GOT3 (cell line): ENCODE measurements at regions not wholly inside any gene's neighbourhood (a gene's known extent, or its start where the extent isn't known, plus 50 kb on each side); places are given as distances from the start of the nearest gene placed in this dataset.
A peak's percentile ranks its signal among the peaks of the same experiment; 100 is the strongest.

Source experiments
- DNase-seq: peaks from one replicate; lab custom pipeline; 2025; ENCODE audit warnings: mixed read lengths; lab: John Stamatoyannopoulos, UW

DNA sequence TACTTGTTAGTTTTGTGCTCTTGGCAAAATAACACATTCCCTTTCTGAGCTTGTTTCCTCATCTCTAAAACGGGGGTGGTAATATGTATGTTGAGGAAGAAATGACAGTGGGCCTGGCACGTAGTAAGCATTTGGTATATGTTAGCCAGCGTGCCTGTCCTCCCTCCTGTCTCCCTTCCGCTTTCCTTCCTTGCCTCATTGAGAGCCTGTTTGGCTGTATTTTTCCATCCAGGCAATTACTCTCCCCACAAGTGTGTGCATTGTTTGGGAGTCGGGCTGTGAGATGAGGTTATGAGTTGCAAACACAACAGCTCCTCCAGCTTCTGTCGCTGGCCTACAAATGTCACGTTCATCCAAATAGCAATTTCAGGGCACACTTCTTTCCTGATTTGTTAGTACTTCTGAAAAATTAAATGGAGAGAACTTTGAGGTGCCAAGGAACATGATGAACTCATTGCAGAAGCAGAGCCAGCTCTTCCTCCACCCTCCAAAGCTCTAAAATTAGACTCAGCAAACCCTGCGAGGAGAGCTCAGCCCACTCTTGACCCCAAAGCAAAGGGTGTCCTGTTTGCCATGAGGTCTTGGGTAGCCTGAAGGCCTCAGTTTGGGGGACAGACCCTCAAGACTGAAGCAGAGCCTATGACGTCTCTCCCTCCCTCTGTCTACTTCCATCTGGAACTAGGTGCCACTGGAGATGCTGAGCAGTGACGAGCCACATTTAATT lies 50.7 kb upstream of the TOX2 start:
- no peak for DNase-seq

DNA sequence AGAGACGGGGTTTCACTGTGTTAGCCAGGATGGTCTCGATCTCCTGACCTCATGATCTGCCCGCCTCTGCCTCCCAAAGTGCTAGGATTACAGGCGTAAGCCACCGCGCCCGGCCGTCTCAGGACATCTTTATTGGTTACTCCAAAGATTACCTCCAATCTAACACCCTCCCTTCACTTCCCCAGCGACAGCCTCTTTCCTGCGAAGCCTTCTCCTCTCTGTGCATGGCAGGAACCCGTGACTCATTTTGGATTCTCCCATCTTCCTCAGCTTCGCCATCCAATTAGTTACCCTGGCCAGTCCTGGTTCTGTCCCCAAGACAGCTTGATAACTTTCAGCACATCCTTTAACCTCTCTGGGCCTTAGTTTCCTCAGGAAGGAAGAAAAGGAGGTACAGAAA lies 51.3 kb upstream of the TOX2 start:
- no peak for DNase-seq

DNA sequence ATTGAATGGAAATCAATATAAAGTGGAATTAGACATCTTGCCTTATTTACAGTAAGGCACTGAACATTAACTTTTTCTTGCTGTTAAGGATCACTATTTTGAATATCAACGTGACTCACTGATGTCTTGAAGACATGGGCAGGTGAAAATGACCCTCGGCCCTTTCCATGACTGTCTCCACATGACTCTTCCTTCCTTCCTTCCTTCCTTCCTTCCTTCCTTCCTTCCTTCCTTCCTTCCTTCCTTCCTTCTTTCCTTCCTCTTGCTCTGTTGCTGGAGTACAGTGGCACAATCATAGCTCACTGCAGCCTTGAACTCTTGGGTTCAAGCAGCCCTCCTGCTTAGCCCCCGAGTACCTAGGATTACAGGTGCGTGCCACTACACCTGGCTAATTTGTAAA lies 52.2 kb upstream of the TOX2 start:
- DNase-seq = no peak

DNA sequence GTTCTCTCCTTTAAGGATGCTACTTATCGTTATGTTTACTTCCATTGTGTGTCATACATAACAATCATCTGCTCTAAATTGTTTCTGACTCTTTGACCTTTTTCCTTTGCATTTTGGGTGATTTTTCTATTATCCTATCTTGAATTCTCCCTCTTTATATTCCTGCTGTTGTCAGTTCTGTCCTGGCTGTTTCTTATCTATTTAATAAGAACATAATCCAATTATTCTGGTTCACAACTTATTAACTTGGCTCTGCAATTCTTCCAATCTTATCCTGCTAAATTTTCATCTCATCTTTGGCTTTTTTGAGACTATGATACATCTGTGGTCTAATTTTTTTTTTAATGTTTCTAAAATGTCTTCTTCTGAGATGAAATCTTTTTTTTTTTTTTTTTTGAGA lies 54.7 kb upstream of the TOX2 start:
- DNase-seq = no peak

DNA sequence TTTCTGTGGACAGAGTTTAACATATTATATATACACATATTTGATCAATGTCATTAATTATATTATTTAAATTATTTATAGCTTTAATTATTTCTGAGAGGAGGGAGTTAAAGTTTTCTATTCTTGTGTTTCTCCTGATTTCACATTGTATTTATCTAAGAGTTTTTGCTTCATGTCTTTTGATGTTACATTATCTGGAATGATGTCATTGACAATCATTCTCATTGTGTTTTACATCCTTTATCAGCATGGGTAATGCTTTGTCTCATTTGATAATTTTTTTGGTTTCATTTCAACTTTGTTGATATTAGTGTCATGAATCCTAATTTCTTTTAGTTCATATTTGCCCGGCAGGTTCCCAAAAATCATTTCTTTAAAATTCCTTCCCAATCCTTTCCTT lies 56.7 kb upstream of the TOX2 start:
- no peak for DNase-seq

DNA sequence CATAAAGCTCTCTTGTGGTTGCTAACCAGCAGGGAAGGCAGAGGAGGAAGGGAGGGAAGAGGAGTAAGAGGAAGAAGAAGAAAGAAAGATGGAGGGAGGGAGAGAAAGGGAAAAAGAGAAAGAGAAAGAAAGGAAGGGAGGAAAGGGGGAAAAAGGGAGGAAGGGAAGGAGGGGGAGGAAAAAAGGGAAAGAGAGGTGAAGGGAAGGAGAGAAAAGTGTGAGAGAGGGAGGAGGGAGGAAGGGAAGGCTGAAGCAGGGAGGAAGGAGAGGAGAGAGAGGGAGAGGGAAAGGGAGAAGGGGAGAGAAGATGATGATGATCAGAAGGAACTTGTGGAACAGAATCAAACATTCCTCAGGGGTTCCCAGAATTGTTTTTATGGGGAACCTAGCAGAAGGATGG lies 57.5 kb upstream of the TOX2 start:
- no peak for DNase-seq

DNA sequence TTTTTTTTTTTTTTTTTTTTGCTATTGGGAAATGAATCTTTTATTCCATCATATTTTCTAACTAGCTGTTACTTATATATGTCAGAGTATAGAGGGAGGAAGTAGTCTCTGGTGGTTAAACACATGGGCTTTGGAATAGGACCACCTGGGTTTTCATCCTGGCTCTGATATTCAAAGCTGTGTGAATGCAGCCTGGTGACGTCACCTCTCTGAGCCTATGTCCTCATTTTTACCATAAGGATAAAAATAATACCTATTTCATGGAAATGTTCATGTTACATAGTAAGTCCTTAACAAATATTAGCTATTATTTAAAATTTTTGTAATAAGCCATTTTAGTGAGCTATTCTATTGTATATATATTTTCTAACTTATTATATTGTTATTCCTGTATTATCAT lies 58.8 kb upstream of the TOX2 start:
- no peak for DNase-seq

DNA sequence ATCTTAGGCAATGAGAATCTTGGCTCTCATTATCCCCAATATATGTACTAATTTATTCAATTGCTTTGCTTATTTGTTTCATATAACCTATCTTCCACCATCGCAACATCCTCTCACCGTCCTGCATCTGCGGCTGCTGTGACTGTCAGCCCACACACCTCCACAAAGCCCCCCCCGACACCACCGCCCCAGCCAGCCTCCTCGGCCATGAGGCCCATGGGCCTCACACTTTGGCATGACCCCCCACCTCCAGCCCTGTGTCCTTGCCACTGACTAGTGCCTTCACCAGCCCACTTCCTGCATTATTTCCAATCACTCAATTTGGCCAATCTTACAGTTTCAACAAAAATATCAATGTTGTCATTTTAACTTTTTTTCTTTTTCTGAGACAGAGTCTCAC lies 60.7 kb upstream of the TOX2 start:
- no peak for DNase-seq

DNA sequence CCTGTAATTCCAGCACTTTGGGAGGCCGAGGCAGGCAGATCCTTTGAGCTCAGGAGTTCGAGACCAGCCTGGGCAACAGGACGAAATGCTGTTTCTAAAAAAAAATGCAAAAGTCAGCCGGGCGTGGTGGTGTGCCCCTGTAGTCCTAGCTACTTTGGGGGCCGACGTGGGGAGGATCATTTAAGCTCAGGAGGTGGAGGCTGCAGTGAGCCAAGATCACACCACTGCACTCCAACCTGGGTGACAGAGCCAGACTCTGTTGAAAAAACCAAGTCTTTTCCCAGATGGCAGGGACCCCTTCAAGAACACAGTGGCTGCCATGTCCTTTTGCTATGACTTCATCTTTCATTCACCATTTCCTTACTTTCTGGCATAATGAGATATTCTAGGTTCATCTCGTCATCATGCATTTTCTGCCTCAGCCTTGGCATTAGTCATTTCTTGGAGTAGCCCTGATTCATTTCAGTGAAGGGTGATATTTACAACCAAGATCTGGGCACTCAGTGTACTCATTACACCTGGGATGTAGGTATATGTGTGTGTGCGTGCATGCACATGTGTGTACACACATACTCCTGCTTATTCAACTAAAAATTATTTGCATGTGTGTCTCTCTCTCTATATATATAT lies 61.4 kb upstream of the TOX2 start:
- DNase-seq = no peak

DNA sequence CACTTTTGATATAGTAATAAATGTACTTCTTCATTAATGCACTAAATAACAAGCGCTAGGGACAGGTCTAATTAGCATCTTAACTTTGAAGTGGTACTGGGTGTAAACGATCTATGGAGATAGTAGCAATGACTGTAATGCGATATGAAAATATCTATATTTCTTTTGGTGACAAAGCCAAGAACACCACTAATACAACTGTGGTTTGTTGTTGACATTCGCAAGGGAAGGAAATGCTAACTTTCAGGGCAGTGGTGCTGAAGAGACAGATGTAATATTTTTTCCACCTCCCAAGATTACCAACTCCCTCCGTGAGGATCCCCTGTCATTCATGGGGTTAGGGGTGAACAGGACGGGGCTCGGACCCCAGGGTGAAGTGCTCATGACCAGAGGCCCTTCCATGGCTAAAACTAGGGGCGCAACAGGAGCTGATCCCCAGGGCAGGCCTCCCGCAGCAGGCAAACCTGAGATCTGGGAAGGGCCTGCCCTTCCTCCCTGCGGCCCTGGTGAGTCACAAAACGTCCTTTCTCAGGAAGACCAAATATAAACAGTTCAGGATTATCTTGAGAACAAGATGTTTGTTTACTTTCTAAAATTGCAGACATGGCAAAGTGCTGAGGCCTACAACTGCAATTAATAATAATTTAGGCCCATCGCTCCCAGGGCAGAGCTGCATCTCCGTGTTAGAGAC lies 65.0 kb upstream of the TOX2 start:
- DNase-seq = no peak

DNA sequence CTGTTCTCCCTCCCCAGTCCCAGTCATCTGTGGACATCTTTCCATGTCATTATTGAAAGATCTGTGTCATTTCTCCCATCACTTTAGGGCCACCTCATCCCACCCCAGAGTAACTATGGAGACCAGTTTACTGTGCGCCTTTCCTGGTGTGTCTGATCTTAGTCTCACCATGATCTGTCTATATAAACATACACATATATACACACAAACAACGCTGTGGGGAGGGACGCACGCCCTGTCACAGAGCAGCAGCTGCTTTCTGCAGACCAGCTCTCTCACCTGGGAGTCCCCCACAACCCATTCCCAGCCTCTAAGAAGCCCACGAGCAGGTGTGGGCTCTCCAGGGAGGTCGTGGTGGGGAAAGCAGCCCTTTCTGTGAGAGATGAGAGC lies 68.1 kb upstream of the TOX2 start:
- no peak for DNase-seq

DNA sequence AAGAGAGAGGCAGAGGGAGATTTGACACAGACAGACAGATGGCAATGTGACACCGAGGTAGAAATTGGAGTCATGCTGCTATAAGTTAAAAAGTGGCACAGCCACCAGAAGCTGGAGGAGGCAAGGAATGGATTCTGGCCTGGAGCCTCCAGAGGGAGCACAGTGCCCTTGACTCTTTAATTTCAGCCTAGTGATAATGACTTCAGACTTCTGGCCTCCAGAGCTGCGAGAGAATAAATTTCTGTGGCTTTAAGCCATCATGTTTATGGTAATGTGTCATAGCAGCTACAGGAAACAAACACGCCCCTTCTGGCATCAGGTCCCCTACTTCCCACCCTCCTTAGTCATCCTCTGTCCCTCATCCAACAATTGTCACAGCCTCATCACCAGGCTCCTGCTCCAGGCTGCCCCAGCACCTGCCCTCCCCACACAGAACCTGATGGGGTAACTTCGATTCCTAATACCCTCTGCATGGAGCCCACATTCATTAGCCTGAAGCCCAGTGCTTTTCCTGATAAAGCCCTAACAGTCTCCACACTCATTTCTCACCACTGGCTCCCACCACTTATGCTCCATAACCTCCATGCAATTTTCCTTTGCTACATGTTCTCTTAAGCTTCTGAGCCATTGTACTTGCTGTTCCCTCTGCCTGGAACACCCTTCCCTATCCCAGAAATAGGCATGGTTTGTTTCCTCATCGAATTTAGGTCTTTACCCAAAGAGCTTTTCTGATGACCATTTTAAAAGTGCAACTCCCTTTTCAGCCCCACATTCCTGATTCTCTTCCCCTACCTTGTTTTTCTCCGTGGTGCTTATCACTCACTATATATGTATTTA lies 69.7 kb upstream of the TOX2 start:
- peak; percentile 71 for DNase-seq

DNA sequence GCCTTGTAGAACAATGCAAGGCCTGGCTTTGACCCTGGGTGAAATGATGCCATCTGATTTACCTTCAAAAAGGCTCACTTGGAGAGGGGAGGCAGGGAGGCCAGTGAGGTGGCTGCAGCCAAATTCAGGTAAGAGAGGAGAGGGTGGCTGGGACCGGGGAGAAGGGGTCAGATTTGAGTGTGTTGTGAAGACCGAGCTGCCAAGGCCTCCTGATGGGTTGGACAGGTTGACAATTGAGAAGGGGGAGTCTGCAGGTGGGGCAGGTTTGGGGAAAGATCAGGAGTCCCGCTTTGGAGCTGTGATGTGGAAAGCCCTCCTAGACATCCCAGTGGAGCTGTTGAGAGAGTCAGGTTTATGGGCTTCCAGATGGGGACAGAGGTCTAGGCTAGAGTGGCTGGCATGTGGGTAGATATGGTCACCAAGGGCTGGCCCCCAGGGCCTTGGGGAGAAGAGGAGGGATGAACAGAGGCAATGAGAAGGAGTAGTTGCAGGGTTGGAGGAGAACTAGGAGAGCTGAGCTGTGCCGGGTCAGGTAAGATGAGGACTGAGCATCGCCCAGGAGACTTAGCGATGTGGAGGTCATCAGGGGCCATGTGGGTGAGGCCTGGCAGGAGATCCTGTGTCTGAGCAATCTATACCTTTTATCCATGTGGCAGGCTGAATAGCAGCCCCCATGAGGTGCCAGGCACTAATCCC lies 70.5 kb upstream of the TOX2 start:
- DNase-seq = no peak

DNA sequence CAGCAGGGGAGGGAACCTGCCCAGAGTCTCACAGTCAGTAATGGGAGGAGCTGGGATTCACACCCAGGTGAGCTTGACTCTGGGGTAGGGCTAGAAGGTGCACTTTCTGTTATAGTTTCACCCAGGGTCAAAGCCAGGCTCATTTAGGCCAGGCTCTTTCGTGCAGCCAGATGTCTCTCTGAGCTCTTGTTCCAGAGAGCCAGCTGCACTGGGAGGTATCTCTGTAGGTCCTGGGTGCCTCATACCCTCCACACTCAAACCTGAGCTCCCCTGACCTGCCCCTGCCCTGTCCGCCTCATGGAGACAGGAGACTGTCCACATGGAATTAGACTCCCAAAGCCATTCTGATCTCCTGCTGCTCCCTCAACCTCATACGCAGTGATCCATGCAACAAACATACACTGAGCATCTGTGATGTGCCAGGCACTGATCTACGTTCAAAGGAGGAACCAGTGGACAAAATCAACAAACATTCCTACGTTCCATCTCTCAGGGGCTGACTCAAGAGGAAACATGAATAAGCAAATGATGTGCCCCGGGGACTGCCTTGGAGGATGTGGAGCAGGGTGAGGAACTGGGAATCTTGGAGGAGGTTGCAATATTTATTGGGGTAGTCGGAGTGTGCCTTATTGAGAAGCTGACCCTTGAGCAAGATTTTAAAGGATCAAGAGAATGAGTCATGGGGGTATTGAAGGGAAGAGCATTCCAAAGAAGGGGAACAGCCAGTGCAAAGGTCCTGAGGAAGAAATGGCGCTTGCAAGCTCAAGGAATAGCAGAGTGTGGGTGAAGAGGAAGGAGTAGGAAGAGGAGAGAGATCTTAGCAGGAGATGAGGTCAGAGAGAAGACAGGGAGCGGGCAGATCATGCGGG lies 71.3 kb upstream of the TOX2 start:
- no peak for DNase-seq

DNA sequence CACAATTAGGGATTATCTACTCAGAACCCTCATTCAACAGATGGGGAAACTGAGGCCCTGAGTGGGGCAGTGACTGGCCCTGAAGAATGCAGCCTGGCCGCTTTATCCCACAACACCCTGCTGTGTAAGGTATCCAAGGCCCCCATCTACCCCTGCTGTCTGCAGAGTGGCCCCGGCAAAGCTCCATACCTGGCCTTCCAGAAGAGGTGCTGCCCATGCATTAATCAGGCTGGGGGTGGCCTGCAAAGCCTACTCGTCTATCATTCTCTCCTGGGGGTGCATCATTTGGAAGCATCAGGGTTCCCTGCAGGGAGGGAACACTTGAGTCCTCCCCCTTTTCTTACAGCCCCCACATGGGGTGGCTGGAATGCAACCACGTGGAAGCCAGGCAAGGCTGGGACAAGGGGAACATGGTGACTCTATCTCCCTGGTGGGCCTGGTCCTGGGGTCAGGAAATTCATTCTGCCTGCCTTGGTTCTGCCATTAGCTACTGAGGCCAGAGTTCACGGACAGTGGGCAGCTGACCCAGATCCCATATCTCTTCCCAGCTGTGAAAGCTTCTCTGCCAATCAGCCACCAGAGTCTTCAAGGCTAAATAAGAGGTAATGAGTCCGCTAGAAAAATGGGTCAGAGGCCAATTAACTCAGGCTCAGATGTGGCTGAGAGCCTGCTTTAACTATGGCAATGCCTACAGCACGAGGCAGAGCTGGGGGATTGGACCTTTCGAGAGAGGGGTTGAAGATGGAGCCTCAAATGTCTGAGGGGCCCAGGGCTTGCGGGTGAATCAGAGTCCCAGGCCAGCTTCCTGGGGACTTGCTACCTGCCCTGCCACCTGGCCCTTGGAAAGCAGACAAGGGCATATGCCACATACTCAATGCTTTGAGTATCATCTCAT lies 72.3 kb upstream of the TOX2 start:
- no peak for DNase-seq

DNA sequence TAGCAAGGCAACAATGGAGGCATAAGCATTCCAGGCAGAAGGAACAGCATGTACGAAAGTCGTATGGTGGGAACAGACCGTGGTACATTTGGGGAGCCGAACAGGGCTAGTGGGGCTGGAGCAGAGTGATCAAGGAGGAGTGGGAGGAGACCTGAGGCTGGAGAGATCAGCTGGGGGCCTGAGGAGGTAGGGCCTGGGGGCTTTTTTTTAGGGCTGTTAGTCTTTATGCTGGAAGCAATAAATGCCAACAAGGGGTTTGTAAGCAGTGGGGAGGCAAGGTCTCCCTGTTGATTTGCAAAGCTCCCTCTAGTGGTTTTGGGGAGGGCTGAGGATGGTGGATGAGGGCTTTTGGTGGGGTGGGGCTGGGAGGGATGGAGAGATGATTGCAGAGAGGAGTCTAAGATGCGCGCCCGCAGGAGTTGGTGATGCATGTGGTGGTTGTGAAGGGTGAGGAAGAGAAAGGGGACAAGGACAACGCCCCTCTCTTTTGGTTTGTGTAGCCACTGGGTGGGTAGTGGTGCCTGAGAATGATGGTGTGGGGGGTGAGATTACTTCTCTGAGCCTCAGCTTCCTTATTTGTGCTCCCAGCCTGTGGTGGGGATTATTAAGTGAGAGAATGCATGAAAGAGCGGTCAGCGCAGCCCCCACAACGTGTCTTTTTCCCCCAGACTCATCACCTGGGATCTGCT lies 74.1 kb upstream of the TOX2 start:
- no peak for DNase-seq

DNA sequence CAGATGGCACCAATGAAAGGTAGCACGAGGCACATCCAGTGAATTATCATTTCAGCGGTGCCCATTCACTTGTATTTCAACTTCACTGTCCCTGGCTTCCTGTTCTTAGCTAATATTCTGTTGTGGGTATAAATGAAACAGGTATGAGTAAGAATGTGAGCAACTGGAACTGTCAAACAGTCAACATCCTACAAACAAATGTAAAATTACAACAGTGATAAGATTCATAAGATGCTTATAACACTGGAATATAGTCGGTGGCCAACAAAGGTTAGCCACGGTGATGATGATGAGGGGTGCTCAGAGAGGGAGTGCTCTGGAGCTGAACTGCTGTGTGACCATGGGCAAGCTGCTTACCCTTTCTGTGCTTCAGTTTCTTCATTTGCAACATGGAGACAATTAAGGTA lies 74.9 kb upstream of the TOX2 start:
- no peak for DNase-seq

DNA sequence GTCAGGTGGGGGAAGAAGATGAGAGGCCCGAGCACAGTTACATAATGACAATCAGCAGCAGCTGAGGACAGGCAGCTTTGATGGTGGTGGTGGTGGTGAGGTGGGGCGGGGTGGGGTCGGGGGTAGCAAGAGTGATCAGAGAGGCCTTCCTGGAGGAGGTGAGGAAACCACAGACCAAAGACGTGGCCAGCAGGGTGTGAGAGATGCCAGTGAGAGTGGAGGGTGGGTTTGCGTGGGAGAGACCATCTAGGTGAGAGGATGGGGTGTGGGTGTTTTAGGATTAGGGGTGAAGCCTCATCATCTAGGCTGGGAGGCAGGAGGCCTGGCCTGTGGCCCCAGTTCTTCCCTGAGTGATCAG lies 76.0 kb upstream of the TOX2 start:
- DNase-seq = no peak
